ENCODE measurements at regions not wholly inside any gene's neighbourhood (a gene's known extent, or its start where the extent isn't known, plus 50 kb on each side); places are given as distances from the start of the nearest gene placed in this dataset.

- Histone ChIP-seq H2AFZ (ENCODE audit: low read depth, low read length) (no peak overlapping the region), H3K4me3 (replicated peaks in 1 of 3; ENCODE audit: insufficient read depth in 1 of 3, low read depth in 1 of 3, low read length in 3 of 3) (no peak overlapping the region), H3K27ac (ENCODE audit: insufficient read depth, low read depth, low read length) (no peak overlapping the region), H3K4me2 (ENCODE audit: insufficient read depth, low read length) (no peak overlapping the region), H3K79me2 (ENCODE audit: control insufficient read depth, insufficient read depth, low read length) (no peaks in the 10 kb centered on the region), H3K9me1 (replicated peaks; ENCODE audit: control insufficient read depth, extremely low read depth, insufficient read depth, low read length) (no peaks in the 10 kb centered on the region), H4K20me1 (replicated peaks; ENCODE audit: control insufficient read depth, extremely low read depth, insufficient read depth, low read length) (no peaks in the 10 kb centered on the region), H3K36me3 (ENCODE audit: control insufficient read depth in 2 of 2, extremely low read depth in 1 of 2, insufficient read depth in 2 of 2, low read length in 2 of 2) (no peaks in the 10 kb centered on the region), H3K9me3 (replicated peaks; ENCODE audit: control insufficient read depth, insufficient read depth, low read length) (no peaks in the 10 kb centered on the region), H3K27me3 (ENCODE audit: control insufficient read depth in 2 of 2, insufficient read depth in 2 of 2, low read length in 2 of 2) (no peaks in the 10 kb centered on the region), H3K4me1 (ENCODE audit: control insufficient read depth, extremely low read depth, insufficient read depth, low read length) (no peaks in the 10 kb centered on the region), H3K9ac (replicated peaks; ENCODE audit: extremely low read depth, insufficient read depth, low read length) (no peak overlapping the region)
- intact Hi-C loops (cut with micrococcal nuclease), result no loop called here
- dilution Hi-C loops (cut with MboI; ENCODE audit: extremely low pct_ligation_motif_present, low sequenced_read_pairs), result no loop called here
- FAIRE-seq, result no peak
- no TSS peak for BruUV-seq (replicated peaks)
- ChIA-PET POLR2A (no interaction called here), CTCF (interaction anchor here (1.2 kb wide), 1 partner anchor 17 kb away, joined by 3 read pairs; no protein-coding TSS in a partner anchor)
- no peak for DNase-seq (ENCODE audit: low read depth, low spot score)
- TF ChIP-seq JUN (IDR thresholded peaks at IDR 0.05; ENCODE audit: borderline replicate concordance, insufficient read depth, insufficient read length, low read depth), result no peak
- TF ChIP-seq FOS (IDR thresholded peaks at IDR 0.05; ENCODE audit: borderline replicate concordance, insufficient read depth, low read length), result no peak
- no peak for TF ChIP-seq MAX (IDR thresholded peaks at IDR 0.05; ENCODE audit: insufficient read depth, insufficient read length)
- TF ChIP-seq MYC (IDR thresholded peaks at IDR 0.05; ENCODE audit: low read depth, low read length), result no peak
- no peak for TF ChIP-seq POLR2A (IDR thresholded peaks at IDR 0.05; ENCODE audit: low read depth, low read length)
- no peak for TF ChIP-seq EZH2 (IDR thresholded peaks at IDR 0.05; ENCODE audit: borderline replicate concordance, low read depth, low read length, severe bottlenecking)
- TF ChIP-seq GATA2 (IDR thresholded peaks at IDR 0.05; ENCODE audit: insufficient read depth, insufficient read length, low read depth, low read length), result no peak
- TF ChIP-seq POLR2AphosphoS5 (IDR thresholded peaks at IDR 0.05; ENCODE audit: insufficient read depth, low read depth, low read length), result no peak
- TF ChIP-seq CTCF (IDR thresholded peaks at IDR 0.05; ENCODE audit: extremely low read depth in 1 of 2, insufficient read depth in 1 of 2, low read depth in 1 of 2, low read length in 2 of 2), result no peak
Measured at GRCh38 chr5:67672636-67673035, 476.0 kb upstream of the CD180 start.

All from endothelial cell of umbilical vein (primary cell).